Left lung (tissue), 4 donors: ENCODE measurements at regions not wholly inside any gene's neighbourhood (a gene's known extent, or its start where the extent isn't known, plus 50 kb on each side); places are given as distances from the start of the nearest gene placed in this dataset.
"Not testable (repeated sequence)": the region's sequence is repeated elsewhere in the genome, so short reads cannot be mapped to it uniquely, and the experiment has no call there.

Experiments
- ATAC-seq: fragments of 200-7000 bp; cut with Tn5 transposase; one replicate; pipeline ENCODE4 v1.9.1; 2020; ENCODE audit warnings: moderate library complexity
- DNase-seq, 4 donors: peaks; one replicate each; pipeline ENCODE4 v3.0.0-alpha.2; 2013 to 2020
- H3K27ac ChIP-seq, 2 donors: fragments of 200-600 bp; sonication (generic) in 1 of 2; one replicate each; pipeline versions ENCODE4 v1.5.0 to v1.8.0; 2020 to 2021
- H3K27me3 ChIP-seq, 2 donors: fragments of 200-600 bp; sonication (generic) in 1 of 2; one replicate each; pipeline versions ENCODE4 v1.5.0 to v1.8.0; 2020 to 2021
- H3K36me3 ChIP-seq, 2 donors: fragments of 200-600 bp; sonication (generic) in 1 of 2; one replicate each; pipeline versions ENCODE4 v1.5.0 to v1.8.0; 2020 to 2021
- H3K4me1 ChIP-seq, 2 donors: fragments of 200-600 bp; one replicate each; pipeline ENCODE4 v1.8.0; 2021
- H3K4me3 ChIP-seq, 2 donors: fragments of 200-600 bp; sonication (generic) in 1 of 2; one replicate each; pipeline versions ENCODE4 v1.5.0 to v1.8.0; 2020 to 2021; ENCODE audit warnings: mild to moderate bottlenecking in 1 of 2
- H3K9me3 ChIP-seq, 2 donors: fragments of 200-600 bp; sonication (generic) in 1 of 2; one replicate each; pipeline versions ENCODE4 v1.5.0 to v1.8.0; 2020 to 2021
- CTCF ChIP-seq, 2 donors: fragments of 200-600 bp; sonication (generic) in 1 of 2; IDR thresholded peaks; one replicate each; pipeline versions ENCODE4 v1.5.0 to v1.8.0; 2021; ENCODE audit warnings: antibody characterized with exemption in 2 of 2
- intact Hi-C, 2 donors: fragments of 100-400 bp; cut with DNase I; formaldehyde crosslinking; loops; one replicate each; pipeline versions ENCODE4 v1.11.2 to v1.14.2; 2022
- donor health status: DM: no; HTN: yes; CAD: no.
- donor health status: DM: no; HTN: no; CAD: no.

DNA sequence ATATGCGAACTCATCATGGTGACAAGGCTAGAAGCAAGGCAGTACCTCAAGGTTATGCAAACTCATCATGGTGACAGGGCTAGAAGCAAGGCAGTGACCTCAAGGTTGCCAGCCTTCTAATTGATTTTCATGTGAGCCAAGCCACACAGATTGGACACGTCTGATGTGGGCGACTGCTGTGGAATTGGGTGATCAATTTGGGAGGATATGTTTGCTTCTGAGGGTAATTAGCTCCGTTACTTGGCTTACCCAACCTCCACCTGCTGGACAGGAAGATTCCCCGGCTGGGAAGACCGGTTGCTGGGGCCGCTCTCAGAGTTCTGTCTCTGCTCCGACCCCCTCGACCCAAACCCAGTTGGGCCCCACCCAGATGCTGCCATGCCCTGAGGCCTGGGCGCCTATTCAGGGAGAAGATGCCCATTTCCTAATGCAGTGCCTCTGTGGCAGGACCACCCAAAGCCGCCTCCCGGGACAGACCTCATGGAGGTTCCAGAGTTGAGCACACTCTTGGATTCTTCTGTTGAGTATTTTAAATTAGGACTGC is 69.9 kb upstream of the SHANK2 start:
- no peak for ATAC-seq
- peaks cover 0 to 6% of the 10 kb centered on the region in 2 donors for H3K9me3 ChIP-seq
- H3K4me1 ChIP-seq, result no peaks in the 10 kb centered on the region
- no peak overlapping the region for H3K4me3 ChIP-seq
- H3K27ac ChIP-seq, result no peak overlapping the region
- no peaks in the 10 kb centered on the region for H3K36me3 ChIP-seq
- intact Hi-C loops, result no loop called here
- H3K27me3 ChIP-seq, result no peaks in the 10 kb centered on the region
- TF ChIP-seq CTCF (IDR thresholded peaks at IDR 0.05), result no peak
- DNase-seq, result peak in 1 of 4 donors; percentile 19

- Histone ChIP-seq H3K9me3 (peaks cover 0 to 13% of the 10 kb centered on the region in 2 donors), H3K27me3 (no peaks in the 10 kb centered on the region), H3K36me3 (no peaks in the 10 kb centered on the region), H3K4me1 (no peaks in the 10 kb centered on the region), H3K4me3 (no peak overlapping the region), H3K27ac (no peak overlapping the region)
- intact Hi-C loops, result no loop called here
- ATAC-seq, result no peak
- DNase-seq, result peak in 2 of 4 donors; percentile 11 to 18
- no peak for TF ChIP-seq CTCF (IDR thresholded peaks at IDR 0.05)
These were observed 69.2 kb upstream of the SHANK2 start for GRCh38 chr11:71321433-71322191.

DNA sequence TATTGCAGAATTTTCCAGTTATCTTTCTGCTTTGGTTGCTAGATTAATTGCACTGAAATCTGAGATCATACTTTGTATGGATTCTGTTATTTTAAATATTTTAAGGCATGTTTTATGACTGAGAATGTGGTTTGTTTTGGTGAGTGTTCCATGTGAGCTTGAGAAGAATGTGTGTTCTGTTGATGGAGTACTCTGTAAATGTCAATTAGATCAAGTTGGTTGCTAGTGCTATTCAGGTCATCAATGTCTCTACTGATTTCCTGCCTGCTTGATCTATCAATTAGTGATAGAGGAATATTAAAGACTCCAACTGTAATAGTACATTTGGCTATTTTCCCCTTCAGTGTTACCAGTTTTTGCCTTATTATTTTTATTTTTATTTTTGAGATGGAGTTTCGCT is 64.3 kb upstream of the SHANK2 start:
- DNase-seq (no peak), ATAC-seq (no peak)
- Histone ChIP-seq H3K27ac (no peak overlapping the region), H3K4me1 (no peaks in the 10 kb centered on the region), H3K27me3 (no peaks in the 10 kb centered on the region), H3K36me3 (no peaks in the 10 kb centered on the region), H3K4me3 (no peak overlapping the region), H3K9me3 (peaks cover 0 to 17% of the 10 kb centered on the region in 2 donors)
- no peak for TF ChIP-seq CTCF (IDR thresholded peaks at IDR 0.05)
- intact Hi-C loops, result no loop called here

DNA sequence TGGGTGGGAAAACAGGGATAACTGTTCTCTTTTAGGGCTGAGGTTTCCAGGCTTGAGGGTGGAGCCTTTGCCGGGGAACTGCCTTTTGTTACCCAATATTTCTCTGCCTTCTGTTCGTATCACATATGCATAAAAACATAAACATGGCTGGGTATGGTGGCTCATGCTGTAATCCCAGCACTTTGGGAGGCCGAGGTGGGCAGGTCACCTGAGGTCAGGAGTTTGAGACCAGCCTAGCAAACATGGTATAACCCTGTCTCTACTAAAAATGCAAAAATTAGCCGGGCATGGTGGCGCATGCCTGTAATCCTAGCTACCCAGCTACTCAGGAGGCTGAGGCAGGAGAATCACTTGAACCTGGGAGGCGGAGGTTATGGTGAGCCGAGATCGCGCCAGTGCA is 60.2 kb upstream of the SHANK2 start:
- intact Hi-C loops, H3K27ac ChIP-seq, H3K4me3 ChIP-seq, H3K36me3 ChIP-seq, H3K27me3 ChIP-seq, H3K4me1 ChIP-seq, ATAC-seq: not testable (repeated sequence)
- peak in 1 of 4 donors; percentile 2 for DNase-seq
- peaks cover 0 to 14% of the 10 kb centered on the region in 2 donors for H3K9me3 ChIP-seq

DNA sequence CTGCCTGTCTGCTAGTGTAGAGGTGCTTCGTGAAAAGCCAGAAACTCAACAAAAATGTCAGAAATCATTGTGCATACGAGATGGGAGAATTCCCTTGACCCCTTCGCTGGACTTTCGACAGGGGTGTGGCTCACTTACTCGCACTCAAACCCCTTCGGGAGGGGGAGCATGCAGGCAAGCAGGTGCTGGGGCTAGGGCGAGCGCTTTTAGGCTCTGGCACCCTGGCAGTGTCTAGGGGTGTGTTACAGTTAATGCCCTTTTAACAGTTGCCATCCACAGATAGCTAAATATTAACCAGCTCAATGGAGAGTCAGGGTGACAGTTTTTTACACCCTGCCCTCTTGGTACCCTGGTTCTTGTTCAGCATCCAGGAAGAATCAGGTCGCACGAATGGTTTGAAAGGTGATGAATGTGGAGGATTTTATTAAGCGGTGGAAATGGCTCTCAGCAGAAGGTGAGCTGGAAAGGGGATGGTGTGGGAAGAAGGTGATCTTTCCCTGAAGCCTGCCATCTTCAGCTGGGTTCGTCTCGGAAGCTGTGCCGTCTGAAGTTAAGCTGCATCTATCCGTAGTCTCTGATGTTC is 59.6 kb upstream of the SHANK2 start:
- Histone ChIP-seq H3K9me3 (peaks cover 0 to 8% of the 10 kb centered on the region in 2 donors), H3K36me3 (no peaks in the 10 kb centered on the region), H3K4me1 (no peaks in the 10 kb centered on the region), H3K27ac (no peak overlapping the region), H3K4me3 (no peak overlapping the region), H3K27me3 (no peaks in the 10 kb centered on the region)
- intact Hi-C loops, result no loop called here
- DNase-seq (peak in 1 of 4 donors; percentile 10), ATAC-seq (no peak)
- TF ChIP-seq CTCF (IDR thresholded peaks at IDR 0.05), result no peak
